DOHH2 (cell line): ENCODE measurements at regions not wholly inside any gene's neighbourhood (a gene's known extent, or its start where the extent isn't known, plus 50 kb on each side); places are given as distances from the start of the nearest gene placed in this dataset.
"Not testable (repeated sequence)": the region's sequence is repeated elsewhere in the genome, so short reads cannot be mapped to it uniquely, and the experiment has no call there.

Experiments used
- H3F3A ChIP-seq: fragments of 200-600 bp; sonication (generic), shearing (Covaris generic); 2 replicates; pipeline ENCODE4 v1.6.0; 2016; ENCODE audit warnings: antibody characterized with exemption, mild to moderate bottlenecking; ENCODE audit not compliant: control insufficient read depth, insufficient read depth
- H3K27ac ChIP-seq: fragments of 200-600 bp; sonication (generic); 2 replicates; pipeline ENCODE4 v1.5.1; 2014; ENCODE audit warnings: low read depth, mild to moderate bottlenecking, low read length, moderate library complexity
- H3K27me3 ChIP-seq: fragments of 200-600 bp; sonication (generic); 2 replicates; pipeline ENCODE4 v1.6.1; 2014; ENCODE audit warnings: mild to moderate bottlenecking, low read length, mixed read lengths; ENCODE audit not compliant: control insufficient read depth
- H3K36me3 ChIP-seq: fragments of 200-600 bp; sonication (generic); 2 replicates; pipeline ENCODE4 v1.6.1; 2014; ENCODE audit warnings: mild to moderate bottlenecking, low read length, moderate library complexity, mixed read lengths; ENCODE audit not compliant: control insufficient read depth
- H3K4me1 ChIP-seq: fragments of 200-600 bp; sonication (generic); 2 replicates; pipeline ENCODE4 v1.6.1; 2014; ENCODE audit warnings: mild to moderate bottlenecking, low read length, mixed read lengths; ENCODE audit not compliant: control insufficient read depth
- H3K4me2 ChIP-seq: fragments of 200-600 bp; sonication (generic); 2 replicates; pipeline ENCODE4 v1.6.0; 2014; ENCODE audit warnings: mild to moderate bottlenecking, low read length, moderate library complexity
- H3K4me3 ChIP-seq: fragments of 200-600 bp; sonication (generic); 2 replicates; pipeline ENCODE4 v1.5.1; 2014; ENCODE audit warnings: mild to moderate bottlenecking, low read length, mixed read lengths
- H3K79me2 ChIP-seq: fragments of 200-600 bp; sonication (generic); 2 replicates; pipeline ENCODE4 v1.6.1; 2014; ENCODE audit warnings: mild to moderate bottlenecking, low read length, mixed read lengths; ENCODE audit not compliant: control insufficient read depth
- H3K9me2 ChIP-seq: fragments of 200-600 bp; sonication (generic); replicated peaks from 2 replicates; pipeline ENCODE4 v1.6.1; 2014; ENCODE audit warnings: mild to moderate bottlenecking, low read length, mixed read lengths; ENCODE audit not compliant: control insufficient read depth
- H3K9me3 ChIP-seq: fragments of 200-600 bp; sonication (generic); 2 replicates; pipeline ENCODE4 v1.6.1; 2014; ENCODE audit warnings: antibody characterized with exemption, low read length, mixed read lengths; ENCODE audit not compliant: control insufficient read depth, insufficient read depth
- H4K20me1 ChIP-seq: fragments of 200-600 bp; sonication (generic); 2 replicates; pipeline ENCODE4 v1.6.0; 2014; ENCODE audit warnings: low read depth, mild to moderate bottlenecking, antibody characterized with exemption, low read length, moderate library complexity; ENCODE audit not compliant: control insufficient read depth, insufficient read depth
- EZH2phosphoT487 ChIP-seq: fragments of 200-600 bp; sonication (generic); IDR thresholded peaks from 2 replicates; pipeline ENCODE4 v1.6.1; 2017; ENCODE audit warnings: borderline replicate concordance, mild to moderate bottlenecking, antibody characterized with exemption, low read length, moderate library complexity, mixed read lengths
- TF ChIP-seq, protein P1 (sequence below): fragments of 200-600 bp; sonication (generic); IDR thresholded peaks from one replicate; pipeline ENCODE4 v1.5.1; 2014; ENCODE audit warnings: antibody characterized with exemption, mild to moderate bottlenecking, low read depth, low read length; ENCODE audit not compliant: poor library complexity, severe bottlenecking

DNA sequence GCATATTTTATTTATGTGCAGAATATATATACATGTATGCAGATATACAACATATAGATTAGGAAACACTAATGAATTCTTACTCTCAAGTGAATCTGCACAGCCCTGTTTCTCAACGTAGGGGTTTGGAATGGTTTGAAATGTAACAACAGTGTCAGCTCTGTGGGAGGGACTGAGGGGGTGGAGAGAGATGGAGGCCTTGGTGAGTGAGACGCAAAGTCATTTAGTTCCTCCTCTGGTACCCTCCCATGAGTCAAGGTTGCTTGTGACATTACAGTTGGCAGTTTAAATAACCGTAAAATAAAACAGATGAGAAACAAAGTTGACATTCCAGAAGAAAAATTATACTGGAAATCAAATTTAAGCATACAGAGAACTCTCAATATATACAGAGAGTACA lies 313.0 kb upstream of the PRKD1 start:
- Histone ChIP-seq H3K4me2 (no peak overlapping the region), H3K27me3 (no peaks in the 10 kb centered on the region), H3K4me3 (no peak overlapping the region), H3K9me2 (no peaks in the 10 kb centered on the region), H4K20me1 (no peaks in the 10 kb centered on the region), H3K79me2 (no peaks in the 10 kb centered on the region), H3K27ac (no peak overlapping the region), H3K4me1 (no peaks in the 10 kb centered on the region), H3F3A (no peaks in the 10 kb centered on the region), H3K36me3 (no peaks in the 10 kb centered on the region), H3K9me3 (no peaks in the 10 kb centered on the region)
- no peak for TF ChIP-seq EZH2phosphoT487
- TF ChIP-seq, protein P1, sequence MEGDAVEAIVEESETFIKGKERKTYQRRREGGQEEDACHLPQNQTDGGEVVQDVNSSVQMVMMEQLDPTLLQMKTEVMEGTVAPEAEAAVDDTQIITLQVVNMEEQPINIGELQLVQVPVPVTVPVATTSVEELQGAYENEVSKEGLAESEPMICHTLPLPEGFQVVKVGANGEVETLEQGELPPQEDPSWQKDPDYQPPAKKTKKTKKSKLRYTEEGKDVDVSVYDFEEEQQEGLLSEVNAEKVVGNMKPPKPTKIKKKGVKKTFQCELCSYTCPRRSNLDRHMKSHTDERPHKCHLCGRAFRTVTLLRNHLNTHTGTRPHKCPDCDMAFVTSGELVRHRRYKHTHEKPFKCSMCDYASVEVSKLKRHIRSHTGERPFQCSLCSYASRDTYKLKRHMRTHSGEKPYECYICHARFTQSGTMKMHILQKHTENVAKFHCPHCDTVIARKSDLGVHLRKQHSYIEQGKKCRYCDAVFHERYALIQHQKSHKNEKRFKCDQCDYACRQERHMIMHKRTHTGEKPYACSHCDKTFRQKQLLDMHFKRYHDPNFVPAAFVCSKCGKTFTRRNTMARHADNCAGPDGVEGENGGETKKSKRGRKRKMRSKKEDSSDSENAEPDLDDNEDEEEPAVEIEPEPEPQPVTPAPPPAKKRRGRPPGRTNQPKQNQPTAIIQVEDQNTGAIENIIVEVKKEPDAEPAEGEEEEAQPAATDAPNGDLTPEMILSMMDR = no peak

DNA sequence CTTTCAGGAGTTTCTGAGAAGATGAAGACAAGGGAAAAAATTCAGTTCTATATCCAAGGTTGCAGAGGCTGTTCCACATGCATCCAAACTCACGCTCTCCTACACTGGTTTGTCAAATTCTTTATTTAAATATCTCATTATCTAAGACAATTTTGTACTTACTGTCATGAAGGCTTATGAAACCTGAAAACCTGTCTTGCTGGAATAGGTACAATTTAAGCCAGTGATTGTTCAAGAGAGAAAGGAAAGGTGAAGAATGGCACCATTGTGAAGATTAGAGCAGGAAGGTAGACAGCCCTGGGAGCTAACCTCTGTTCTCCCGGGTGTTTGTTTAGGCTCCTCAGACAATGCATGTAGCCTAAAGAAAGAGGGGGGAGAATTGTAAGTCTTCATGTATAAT lies 315.1 kb upstream of the PRKD1 start:
- Histone ChIP-seq H3K4me3 (no peak overlapping the region), H3K27ac (no peak overlapping the region)
- no peak for TF ChIP-seq EZH2phosphoT487
- TF ChIP-seq, protein P1 = no peak

DNA sequence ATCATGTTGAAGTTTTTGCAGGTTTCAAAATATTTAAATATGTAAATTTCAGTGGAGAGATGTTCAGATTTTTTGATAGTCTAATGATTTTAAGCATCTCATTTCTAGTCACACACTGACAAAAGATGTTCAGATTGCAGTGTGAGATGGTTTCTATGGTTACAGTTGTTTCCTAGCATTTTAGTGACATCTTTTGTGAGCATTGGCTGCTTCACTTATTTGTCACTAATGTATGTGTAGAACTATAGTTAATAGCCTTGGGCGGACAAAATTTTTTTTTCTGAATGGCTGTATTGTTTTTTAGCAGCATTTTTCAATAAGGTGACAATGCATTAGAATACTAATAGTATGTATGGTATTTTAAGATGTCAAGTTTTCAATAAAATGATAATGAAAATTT lies 315.6 kb upstream of the PRKD1 start:
- TF ChIP-seq, protein P1 = no peak
- no peak for TF ChIP-seq EZH2phosphoT487

More for the DNA sequence above, 315.1 kb upstream of the PRKD1 start:
- Histone ChIP-seq H3K4me2 (no peak overlapping the region), H4K20me1 (no peaks in the 10 kb centered on the region), H3F3A (no peaks in the 10 kb centered on the region), H3K79me2 (no peaks in the 10 kb centered on the region), H3K36me3 (no peaks in the 10 kb centered on the region), H3K4me1 (no peaks in the 10 kb centered on the region), H3K27me3 (no peaks in the 10 kb centered on the region), H3K9me2 (no peaks in the 10 kb centered on the region), H3K9me3 (no peaks in the 10 kb centered on the region)

DNA sequence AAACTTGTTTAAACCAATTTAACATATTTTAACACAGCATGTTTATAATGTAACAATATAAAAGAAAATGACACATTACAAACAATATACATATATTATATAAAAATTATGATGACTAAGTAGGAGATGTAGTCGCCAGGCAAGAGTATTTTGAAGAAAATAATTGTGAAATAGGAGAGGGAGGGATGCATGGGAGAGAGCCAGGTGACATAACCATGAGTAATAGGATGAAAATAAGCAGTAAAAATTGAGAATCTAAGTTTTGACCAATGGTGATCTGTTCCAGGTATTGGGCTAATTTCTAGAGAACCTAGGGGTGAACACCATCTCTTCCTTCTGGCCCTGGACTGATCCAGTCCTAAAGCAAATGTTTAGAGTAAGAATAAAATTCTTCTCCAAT lies 315.2 kb upstream of the G2E3 start:
- H3K4me2 ChIP-seq = no peak overlapping the region
- no peaks in the 10 kb centered on the region for H4K20me1 ChIP-seq
- no peaks in the 10 kb centered on the region for H3K9me3 ChIP-seq
- H3K9me2 ChIP-seq = no peaks in the 10 kb centered on the region
- H3K27ac ChIP-seq = no peak overlapping the region
- H3K36me3 ChIP-seq = no peaks in the 10 kb centered on the region
- H3K27me3 ChIP-seq = no peaks in the 10 kb centered on the region
- no peaks in the 10 kb centered on the region for H3K79me2 ChIP-seq
- no peaks in the 10 kb centered on the region for H3F3A ChIP-seq
- H3K4me1 ChIP-seq = no peaks in the 10 kb centered on the region
- H3K4me3 ChIP-seq = no peak overlapping the region
- TF ChIP-seq, protein P1 = no peak
- no peak for TF ChIP-seq EZH2phosphoT487

More for the DNA sequence above, 315.6 kb upstream of the PRKD1 start:
- no peaks in the 10 kb centered on the region for H3K79me2 ChIP-seq
- no peaks in the 10 kb centered on the region for H3F3A ChIP-seq
- H3K36me3 ChIP-seq = no peaks in the 10 kb centered on the region
- H3K4me1 ChIP-seq = no peaks in the 10 kb centered on the region
- H3K9me2 ChIP-seq = no peaks in the 10 kb centered on the region
- no peak overlapping the region for H3K4me3 ChIP-seq
- H3K9me3 ChIP-seq = no peaks in the 10 kb centered on the region
- H3K27me3 ChIP-seq = no peaks in the 10 kb centered on the region
- no peaks in the 10 kb centered on the region for H4K20me1 ChIP-seq
- H3K4me2 ChIP-seq = no peak overlapping the region
- H3K27ac ChIP-seq = no peak overlapping the region

DNA sequence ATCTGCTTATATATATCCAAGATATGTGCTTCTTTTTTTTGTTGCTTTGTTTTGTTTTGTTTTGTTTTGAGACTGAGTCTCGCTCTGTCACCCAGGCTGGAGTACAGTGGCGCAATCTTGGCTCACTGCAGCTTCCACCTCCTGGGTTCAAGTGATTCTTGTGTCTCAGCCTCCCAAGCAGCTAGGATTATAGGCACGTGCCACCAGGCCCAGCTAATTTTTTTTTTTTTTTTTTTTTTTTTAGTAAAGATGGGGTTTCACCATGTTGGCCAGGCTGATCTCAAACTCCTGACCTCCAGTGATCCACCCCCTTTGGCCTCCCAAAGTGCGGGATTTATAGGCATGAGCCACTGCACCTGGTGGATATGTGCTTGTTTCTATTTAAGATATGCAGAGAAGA lies 314.6 kb upstream of the G2E3 start:
- not testable (repeated sequence) for H3K4me2 ChIP-seq, H3K36me3 ChIP-seq, H3K27ac ChIP-seq

More for the DNA sequence above, 314.6 kb upstream of the G2E3 start:
- not testable (repeated sequence) for H3F3A ChIP-seq, H3K9me3 ChIP-seq, H3K27me3 ChIP-seq, H3K4me3 ChIP-seq, H3K79me2 ChIP-seq, H4K20me1 ChIP-seq, H3K9me2 ChIP-seq, H3K4me1 ChIP-seq
